Osteoblast (primary cell): ENCODE measurements at regions not wholly inside any gene's neighbourhood (a gene's known extent, or its start where the extent isn't known, plus 50 kb on each side); places are given as distances from the start of the nearest gene placed in this dataset.

Experiments used
- DNase-seq: peaks from one replicate; pipeline ENCODE4 v3.0.0; 2011; ENCODE audit warnings: low spot score, mixed read lengths; ENCODE audit not compliant: insufficient read length; ENCODE audit errors: missing footprints
- H2AFZ ChIP-seq: 2 replicates; pipeline ENCODE4 v1.6.0; 2011; ENCODE audit warnings: mild to moderate bottlenecking, low read length
- H3K27ac ChIP-seq: 2 replicates; pipeline ENCODE4 v1.5.1; 2011; ENCODE audit warnings: mild to moderate bottlenecking, low read depth, low read length, moderate library complexity
- H3K27me3 ChIP-seq: 2 replicates; pipeline ENCODE4 v1.6.0; 2012; ENCODE audit warnings: mild to moderate bottlenecking, control low read depth, inconsistent platforms, low read length, moderate library complexity; ENCODE audit not compliant: insufficient read depth
- H3K36me3 ChIP-seq: 2 replicates; pipeline ENCODE4 v1.5.1; 2011; ENCODE audit warnings: mild to moderate bottlenecking, low read length, control low read depth, moderate library complexity; ENCODE audit not compliant: insufficient read depth
- H3K4me1 ChIP-seq: 2 replicates; pipeline ENCODE4 v1.5.1; 2011; ENCODE audit warnings: mild to moderate bottlenecking, low read length, control low read depth, moderate library complexity; ENCODE audit not compliant: insufficient read depth
- H3K4me2 ChIP-seq: 2 replicates; pipeline ENCODE4 v1.6.0; 2011; ENCODE audit warnings: mild to moderate bottlenecking, low read length; ENCODE audit not compliant: insufficient read depth
- H3K4me3 ChIP-seq: fragments of 200-600 bp; sonication (generic); 3 replicates; pipeline ENCODE4 v1.5.1; 2012; ENCODE audit warnings: mild to moderate bottlenecking, low read length, inconsistent platforms; ENCODE audit not compliant: insufficient read depth
- H3K79me2 ChIP-seq: 2 replicates; pipeline ENCODE4 v1.6.0; 2012; ENCODE audit warnings: mild to moderate bottlenecking, low read length, control low read depth, inconsistent platforms; ENCODE audit not compliant: insufficient read depth
- H3K9me3 ChIP-seq: 2 replicates; pipeline ENCODE4 v1.5.1; 2011; ENCODE audit warnings: low read depth, low read length, control low read depth
- H4K20me1 ChIP-seq: 2 replicates; pipeline ENCODE4 v1.6.0; 2012; ENCODE audit warnings: mild to moderate bottlenecking, low read length, control low read depth; ENCODE audit not compliant: insufficient read depth
- CTCF ChIP-seq: IDR thresholded peaks from 2 replicates; pipeline ENCODE4 v1.5.1; 2011; ENCODE audit warnings: mild to moderate bottlenecking, low read depth, low read length, moderate library complexity; ENCODE audit errors: extremely low read depth

DNA sequence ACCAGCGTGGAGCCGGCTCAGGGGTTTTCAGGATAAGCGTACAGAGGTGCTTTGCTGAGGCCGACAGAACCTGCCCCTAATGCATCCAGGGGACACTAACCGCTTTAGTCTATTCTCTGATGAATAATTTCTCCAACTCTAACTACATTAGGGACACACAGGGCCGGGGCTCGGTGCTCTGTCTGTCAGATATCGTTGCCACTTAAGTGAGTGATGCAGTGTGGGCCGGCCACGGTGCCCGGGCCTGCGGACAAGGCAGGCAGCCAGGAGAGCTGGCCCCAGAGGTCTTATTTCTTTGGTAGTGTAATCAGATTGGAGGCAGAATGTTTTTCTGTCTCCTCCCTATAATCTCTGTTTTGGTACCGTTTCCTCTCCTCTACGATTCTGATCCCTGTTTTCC, 62.7 kb downstream of the ADRA2A start:
- no peak for DNase-seq
- Histone ChIP-seq H3K27me3 (peaks cover 2% of the 10 kb centered on the region), H3K4me2 (no peak overlapping the region), H2AFZ (no peak overlapping the region), H3K79me2 (no peaks in the 10 kb centered on the region), H3K4me1 (no peaks in the 10 kb centered on the region), H4K20me1 (no peaks in the 10 kb centered on the region), H3K27ac (no peak overlapping the region), H3K9me3 (no peaks in the 10 kb centered on the region), H3K4me3 (no peak overlapping the region), H3K36me3 (no peaks in the 10 kb centered on the region)
- TF ChIP-seq CTCF = no peak

- Histone ChIP-seq H3K36me3 (no peaks in the 10 kb centered on the region), H3K79me2 (no peaks in the 10 kb centered on the region), H3K27ac (no peak overlapping the region), H3K4me3 (no peak overlapping the region), H3K27me3 (peaks cover 2% of the 10 kb centered on the region), H4K20me1 (no peaks in the 10 kb centered on the region), H3K9me3 (no peaks in the 10 kb centered on the region), H3K4me2 (no peak overlapping the region), H3K4me1 (no peaks in the 10 kb centered on the region), H2AFZ (no peak overlapping the region)
- DNase-seq = no peak
- no peak for TF ChIP-seq CTCF
Observed at GRCh38 chr10:111142092-111142768, 65.4 kb downstream of the ADRA2A start.

GRCh38 chr10:111146025-111146640, 69.3 kb downstream of the ADRA2A start:
- no peak overlapping the region for H3K4me3 ChIP-seq
- H3K79me2 ChIP-seq = no peaks in the 10 kb centered on the region
- no peaks in the 10 kb centered on the region for H3K9me3 ChIP-seq
- DNase-seq = no peak
- no peaks in the 10 kb centered on the region for H3K36me3 ChIP-seq
- no peak overlapping the region for H2AFZ ChIP-seq
- H3K4me2 ChIP-seq = no peak overlapping the region
- TF ChIP-seq CTCF = no peak
- no peaks in the 10 kb centered on the region for H4K20me1 ChIP-seq
- H3K27ac ChIP-seq = no peak overlapping the region
- no peaks in the 10 kb centered on the region for H3K27me3 ChIP-seq
- no peaks in the 10 kb centered on the region for H3K4me1 ChIP-seq

DNA sequence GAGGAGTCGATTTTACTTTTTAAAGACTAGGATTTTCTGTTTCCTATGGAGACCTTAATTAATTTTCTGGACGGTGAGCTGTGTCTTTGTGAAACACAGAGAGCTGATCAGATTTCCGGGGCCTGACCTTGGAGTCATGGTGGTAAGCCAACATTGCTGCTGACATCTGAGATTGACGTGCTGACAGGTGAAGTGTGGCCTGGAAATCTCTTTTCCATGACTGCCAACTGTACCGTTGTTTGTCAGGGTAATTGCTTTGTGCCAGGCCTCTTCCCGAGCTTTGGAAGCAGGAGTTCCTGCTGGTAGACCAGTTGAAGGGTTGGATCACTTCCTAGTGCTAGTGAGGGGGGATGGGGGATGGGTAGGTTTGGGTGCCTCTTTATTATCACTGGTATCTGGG, 71.2 kb downstream of the ADRA2A start:
- no peak for TF ChIP-seq CTCF
- H2AFZ ChIP-seq = no peak overlapping the region
- no peaks in the 10 kb centered on the region for H3K27me3 ChIP-seq
- no peak overlapping the region for H3K4me2 ChIP-seq
- no peaks in the 10 kb centered on the region for H3K79me2 ChIP-seq
- no peaks in the 10 kb centered on the region for H3K4me1 ChIP-seq
- no peaks in the 10 kb centered on the region for H3K9me3 ChIP-seq
- H4K20me1 ChIP-seq = no peaks in the 10 kb centered on the region
- no peak overlapping the region for H3K4me3 ChIP-seq
- no peak overlapping the region for H3K27ac ChIP-seq
- DNase-seq = no peak
- no peaks in the 10 kb centered on the region for H3K36me3 ChIP-seq
